CD4-positive, alpha-beta memory T cell (primary cell): ENCODE measurements at regions not wholly inside any gene's neighbourhood (a gene's known extent, or its start where the extent isn't known, plus 50 kb on each side); places are given as distances from the start of the nearest gene placed in this dataset.

ENCODE experiments used
- CTCF ChIA-PET: fragments of 350-600 bp; sonication (Branson Sonifier 250); formaldehyde crosslinking; loops from one replicate; lab custom pipeline; 2021; ENCODE audit warnings: inconsistent platforms; ENCODE audit not compliant: partially characterized antibody; lab: Charles Lee
- POLR2A ChIA-PET: fragments of 350-600 bp; sonication (Branson Sonifier 250); formaldehyde crosslinking; loops from one replicate; lab custom pipeline; 2021; ENCODE audit not compliant: partially characterized antibody; lab: Charles Lee
- DNase-seq, 5 donors: peaks; one replicate each; pipeline versions ENCODE4 v3.0.0 to v3.0.0-alpha.2; 2020 to 2022; ENCODE audit warnings: mixed read lengths in 1 of 5
- H3K27ac ChIP-seq: one replicate; pipeline ENCODE4 v1.7.0; 2013; ENCODE audit warnings: low read depth, low read length
- H3K27me3 ChIP-seq: 2 replicates; pipeline ENCODE4 v1.7.0; 2013; ENCODE audit warnings: mild to moderate bottlenecking, low read length, moderate library complexity; ENCODE audit not compliant: insufficient read depth
- H3K36me3 ChIP-seq: 2 replicates; pipeline ENCODE4 v1.7.0; 2013; ENCODE audit warnings: mild to moderate bottlenecking, low read length, moderate library complexity; ENCODE audit not compliant: insufficient read depth
- H3K4me1 ChIP-seq: 2 replicates; pipeline ENCODE4 v1.7.0; 2013; ENCODE audit warnings: mild to moderate bottlenecking, low read length, moderate library complexity; ENCODE audit not compliant: insufficient read depth
- H3K4me3 ChIP-seq, 2 donors: one replicate each; pipeline ENCODE4 v1.7.0; 2013; ENCODE audit warnings: low read length in 2 of 2, mild to moderate bottlenecking in 1 of 2
- H3K9me3 ChIP-seq, 2 donors: one replicate each; pipeline ENCODE4 v1.7.0; 2013; ENCODE audit warnings: low read length in 2 of 2, control low read depth in 1 of 2; ENCODE audit not compliant: control insufficient read depth in 1 of 2
- H3K27ac Mint-ChIP-seq, 7 donors: one replicate each; pipeline ENCODE4 v1.8.0; 2020 to 2021; ENCODE audit warnings: mixed read lengths in 7 of 7, mild to moderate bottlenecking in 6 of 7, inconsistent platforms in 3 of 7, moderate library complexity in 3 of 7
- H3K27me3 Mint-ChIP-seq, 2 donors: one replicate each; pipeline ENCODE4 v1.8.0; 2020 to 2021; ENCODE audit warnings: mixed read lengths in 2 of 2
- H3K36me3 Mint-ChIP-seq, 2 donors: one replicate each; pipeline ENCODE4 v1.8.0; 2020 to 2021; ENCODE audit warnings: mixed read lengths in 2 of 2, inconsistent platforms in 1 of 2, mild to moderate bottlenecking in 1 of 2
- H3K4me1 Mint-ChIP-seq, 4 donors: one replicate each; pipeline ENCODE4 v1.8.0; 2020 to 2021; ENCODE audit warnings: mixed read lengths in 4 of 4, mild to moderate bottlenecking in 1 of 4
- H3K4me3 Mint-ChIP-seq, 8 donors: one replicate each; pipeline ENCODE4 v1.8.0; 2020 to 2021; ENCODE audit warnings: mixed read lengths in 8 of 8, mild to moderate bottlenecking in 7 of 8, moderate library complexity in 6 of 8, inconsistent platforms in 3 of 8
- H3K9me3 Mint-ChIP-seq, 8 donors: one replicate each; pipeline ENCODE4 v1.8.0; 2020 to 2021; ENCODE audit warnings: mixed read lengths in 8 of 8, mild to moderate bottlenecking in 5 of 8, inconsistent platforms in 3 of 8, moderate library complexity in 1 of 8
- intact Hi-C: fragments of 100-400 bp; cut with micrococcal nuclease; formaldehyde crosslinking; loops from one replicate; pipeline ENCODE4 v1.15.1; 2023

DNA sequence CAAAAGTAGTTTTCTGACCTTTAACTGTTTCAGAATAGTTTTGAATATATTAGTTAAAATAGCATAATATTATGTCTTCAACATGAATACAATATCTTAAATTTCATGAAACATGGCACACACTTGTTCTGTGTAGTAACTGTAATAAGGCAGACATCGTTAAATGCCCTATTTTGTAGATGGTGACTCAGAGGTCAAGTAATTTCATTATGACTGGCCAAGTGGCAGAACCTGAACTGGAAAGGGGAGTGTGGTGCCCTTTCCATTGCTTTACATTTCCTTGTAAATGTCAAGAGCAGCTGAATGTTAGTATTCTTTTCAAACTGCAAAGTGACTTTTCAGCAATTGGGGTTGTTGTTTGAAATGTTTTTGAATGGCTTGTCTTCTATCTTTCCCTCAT, 201.2 kb upstream of the CDKN2B start:
- H3K36me3 ChIP-seq, result no peaks in the 10 kb centered on the region
- peaks cover 15% of the 10 kb centered on the region for H3K4me1 ChIP-seq
- intact Hi-C loops, result no loop called here
- Mint-ChIP-seq H3K36me3 (no peaks in the 10 kb centered on the region), H3K27me3 (no peaks in the 10 kb centered on the region), H3K4me3 (peak overlapping the region in 1 of 8 donors; percentile 51), H3K4me1 (peaks cover 10 to 18% (median 13%) of the 10 kb centered on the region in 4 donors), H3K27ac (no peak overlapping the region), H3K9me3 (peaks cover 0 to 3% (median 0%) of the 10 kb centered on the region in 8 donors)
- CTCF ChIA-PET, result no interaction called here
- DNase-seq, result no peak
- no peak overlapping the region for H3K27ac ChIP-seq
- no peaks in the 10 kb centered on the region for H3K9me3 ChIP-seq
- POLR2A ChIA-PET, result no interaction called here
- H3K27me3 ChIP-seq, result no peaks in the 10 kb centered on the region
- H3K4me3 ChIP-seq, result no peak overlapping the region

DNA sequence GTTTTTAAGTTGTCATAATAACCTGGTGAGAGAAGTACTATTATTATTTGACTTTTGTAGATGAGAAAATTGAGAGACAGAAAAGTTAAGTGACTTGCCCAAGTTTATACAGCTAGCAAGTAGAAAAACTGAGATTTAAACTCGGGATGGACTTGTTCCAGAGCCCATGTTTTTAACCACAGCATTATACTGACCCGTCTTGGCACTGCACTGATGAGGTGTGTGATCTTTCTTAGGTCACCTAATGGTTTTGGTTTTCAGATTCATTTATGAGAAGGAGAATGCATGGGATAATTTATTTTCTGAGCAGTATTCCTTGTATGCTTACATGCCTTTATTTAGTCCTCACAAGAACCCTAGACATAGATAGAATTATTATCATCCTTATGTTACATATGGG, 201.8 kb upstream of the CDKN2B start:
- Histone ChIP-seq H3K27ac (no peak overlapping the region), H3K27me3 (no peaks in the 10 kb centered on the region), H3K4me3 (no peak overlapping the region), H3K9me3 (no peaks in the 10 kb centered on the region), H3K36me3 (no peaks in the 10 kb centered on the region), H3K4me1 (peaks cover 15% of the 10 kb centered on the region)
- Mint-ChIP-seq H3K27ac (no peak overlapping the region), H3K4me3 (no peak overlapping the region), H3K27me3 (no peaks in the 10 kb centered on the region), H3K9me3 (peaks cover 0 to 3% (median 0%) of the 10 kb centered on the region in 8 donors), H3K36me3 (no peaks in the 10 kb centered on the region), H3K4me1 (peaks cover 10 to 18% (median 13%) of the 10 kb centered on the region in 4 donors)
- intact Hi-C loops, result no loop called here
- DNase-seq, result no peak
- POLR2A ChIA-PET, result no interaction called here
- CTCF ChIA-PET, result no interaction called here

DNA sequence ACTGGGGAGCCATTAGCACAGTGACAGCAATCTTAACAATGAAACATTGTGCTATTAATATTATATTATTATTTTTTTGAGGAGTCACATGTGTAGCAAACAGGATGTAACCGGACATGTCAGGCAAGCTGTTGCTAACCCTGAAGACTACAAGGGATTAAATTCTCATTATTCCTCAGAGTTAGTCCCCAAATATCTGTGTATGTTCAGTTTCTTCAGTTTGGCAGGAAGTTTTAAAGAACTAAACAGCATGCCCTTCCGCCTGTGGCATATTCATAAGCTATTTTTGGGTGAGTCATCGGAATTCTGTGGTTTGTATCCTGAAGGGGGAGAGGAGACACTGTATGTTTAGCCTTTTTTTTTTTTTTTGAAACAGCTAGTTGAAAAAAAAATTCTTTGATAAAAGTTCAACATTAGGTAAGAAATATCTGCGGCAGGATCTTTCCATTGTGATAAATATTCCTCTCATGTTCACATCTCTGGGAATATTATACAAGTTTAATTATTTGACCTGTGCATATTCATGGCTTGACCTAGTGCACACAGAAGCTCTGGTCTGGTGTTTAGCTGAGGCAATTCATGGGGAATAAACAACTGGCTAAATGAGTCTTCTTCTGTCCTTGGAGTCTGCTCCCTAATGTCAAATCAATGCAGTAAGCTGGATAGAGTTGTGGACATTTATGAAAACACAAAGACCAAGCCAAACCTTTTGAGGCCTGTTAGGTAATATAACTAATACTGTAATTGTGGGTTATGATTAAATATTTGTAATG, 202.7 kb upstream of the CDKN2B start:
- Histone ChIP-seq H3K27ac (no peak overlapping the region), H3K27me3 (no peaks in the 10 kb centered on the region), H3K9me3 (no peaks in the 10 kb centered on the region), H3K36me3 (no peaks in the 10 kb centered on the region), H3K4me3 (no peak overlapping the region), H3K4me1 (peaks cover 15% of the 10 kb centered on the region)
- Mint-ChIP-seq H3K4me1 (peaks cover 10 to 18% (median 13%) of the 10 kb centered on the region in 4 donors), H3K36me3 (no peaks in the 10 kb centered on the region), H3K9me3 (peaks cover 0 to 3% (median 0%) of the 10 kb centered on the region in 8 donors), H3K4me3 (no peak overlapping the region), H3K27me3 (no peaks in the 10 kb centered on the region), H3K27ac (no peak overlapping the region)
- DNase-seq, result no peak
- intact Hi-C loops, result no loop called here
- CTCF ChIA-PET, result interaction anchor here (1.6 kb wide), 1 partner anchor 398 kb away, joined by 4 read pairs; no protein-coding TSS in a partner anchor
- POLR2A ChIA-PET, result no interaction called here

DNA sequence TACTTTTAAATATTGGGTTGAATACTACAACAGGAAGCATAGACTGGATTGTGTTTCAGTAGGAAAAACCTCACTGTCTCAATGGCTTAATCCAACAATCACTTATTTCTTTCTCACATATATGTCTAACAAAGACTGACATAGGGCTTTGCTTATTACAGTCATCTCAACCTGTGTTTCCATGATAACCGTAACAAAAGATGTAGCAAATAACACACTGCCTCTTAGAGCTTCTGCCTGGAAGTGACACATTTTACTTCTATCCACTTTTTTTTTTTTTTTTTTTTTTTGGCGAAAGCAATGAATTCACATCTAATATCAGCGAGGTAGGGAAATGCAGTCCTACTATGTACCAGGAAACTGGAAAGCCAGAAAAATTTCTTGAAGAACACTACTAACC, 204.9 kb upstream of the CDKN2B start:
- ChIA-PET CTCF (no interaction called here), POLR2A (no interaction called here)
- H3K27ac Mint-ChIP-seq, result no peak overlapping the region
- no peaks in the 10 kb centered on the region for H3K36me3 ChIP-seq
- H3K27ac ChIP-seq, result no peak overlapping the region
- H3K4me3 ChIP-seq, result no peak overlapping the region
- intact Hi-C loops, result no loop called here
- H3K27me3 Mint-ChIP-seq, result no peaks in the 10 kb centered on the region
- DNase-seq, result no peak
- H3K4me3 Mint-ChIP-seq, result no peak overlapping the region
- peaks cover 3 to 10% (median 6%) of the 10 kb centered on the region in 4 donors for H3K4me1 Mint-ChIP-seq
- H3K9me3 Mint-ChIP-seq, result peaks cover 0 to 3% (median 0%) of the 10 kb centered on the region in 8 donors
- H3K9me3 ChIP-seq, result no peaks in the 10 kb centered on the region
- H3K4me1 ChIP-seq, result peaks cover 7% of the 10 kb centered on the region
- H3K27me3 ChIP-seq, result no peaks in the 10 kb centered on the region
- H3K36me3 Mint-ChIP-seq, result no peaks in the 10 kb centered on the region

DNA sequence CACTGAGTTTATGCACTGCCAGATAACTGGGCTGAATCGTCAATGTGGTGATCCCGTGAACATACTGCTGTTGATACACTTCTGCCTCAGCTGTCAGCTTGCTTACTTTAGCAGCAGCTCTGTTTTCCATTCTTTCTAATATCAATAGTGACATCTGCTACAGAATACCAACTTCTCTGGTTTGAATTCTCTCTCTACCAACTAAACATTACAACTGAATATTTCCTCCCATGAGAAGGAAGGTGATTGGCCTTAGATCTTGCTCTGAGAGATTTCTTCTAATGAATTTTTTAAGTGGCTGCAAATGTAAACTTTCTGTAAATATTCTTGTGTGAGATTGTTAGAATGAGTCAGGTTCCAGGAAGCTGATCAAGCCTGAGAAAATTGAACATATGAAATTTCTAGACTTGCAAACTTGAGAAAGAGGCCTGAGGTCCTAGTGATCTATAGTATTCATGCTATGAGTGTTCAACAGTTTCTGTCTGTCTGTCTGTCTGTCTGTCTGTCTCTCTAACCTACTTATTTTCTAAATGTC, 205.5 kb upstream of the CDKN2B start:
- Mint-ChIP-seq H3K27me3 (no peaks in the 10 kb centered on the region), H3K36me3 (no peaks in the 10 kb centered on the region), H3K4me3 (no peak overlapping the region), H3K9me3 (peaks cover 0 to 3% (median 0%) of the 10 kb centered on the region in 8 donors), H3K4me1 (peaks cover 0 to 5% (median 2%) of the 10 kb centered on the region in 4 donors), H3K27ac (peak overlapping the region in 1 of 7 donors; percentile 5)
- peaks cover 1% of the 10 kb centered on the region for H3K4me1 ChIP-seq
- intact Hi-C loops, result no loop called here
- no peaks in the 10 kb centered on the region for H3K9me3 ChIP-seq
- no peak overlapping the region for H3K4me3 ChIP-seq
- no peaks in the 10 kb centered on the region for H3K36me3 ChIP-seq
- no peak for DNase-seq
- no peak overlapping the region for H3K27ac ChIP-seq
- CTCF ChIA-PET, result no interaction called here
- POLR2A ChIA-PET, result no interaction called here
- H3K27me3 ChIP-seq, result no peaks in the 10 kb centered on the region

DNA sequence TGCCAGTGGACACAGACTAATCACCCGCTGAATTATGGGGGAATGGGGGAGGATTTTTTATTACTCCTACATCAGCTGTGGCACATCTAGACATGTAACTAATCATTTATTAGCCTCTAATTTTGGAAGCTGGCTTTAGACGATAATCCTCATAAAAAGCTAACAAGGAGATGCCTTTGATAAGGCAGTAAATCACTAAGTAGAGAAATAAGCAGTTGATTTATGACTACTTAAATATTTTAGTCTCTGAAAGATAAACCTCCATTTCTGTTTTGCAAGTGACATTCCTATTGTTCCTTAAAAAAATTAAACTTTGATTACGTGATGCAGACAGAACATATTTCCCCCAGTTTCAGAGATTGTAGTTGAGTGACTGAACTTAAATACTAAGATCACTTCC, 206.4 kb upstream of the CDKN2B start:
- ChIA-PET POLR2A (no interaction called here), CTCF (no interaction called here)
- Histone ChIP-seq H3K27ac (no peak overlapping the region), H3K4me1 (no peaks in the 10 kb centered on the region), H3K27me3 (no peaks in the 10 kb centered on the region), H3K36me3 (no peaks in the 10 kb centered on the region), H3K4me3 (no peak overlapping the region), H3K9me3 (no peaks in the 10 kb centered on the region)
- Mint-ChIP-seq H3K4me3 (no peak overlapping the region), H3K4me1 (peaks cover 0 to 5% (median 2%) of the 10 kb centered on the region in 4 donors), H3K27me3 (no peaks in the 10 kb centered on the region), H3K9me3 (peaks cover 0 to 3% (median 0%) of the 10 kb centered on the region in 8 donors), H3K27ac (no peak overlapping the region), H3K36me3 (no peaks in the 10 kb centered on the region)
- DNase-seq, result no peak
- intact Hi-C loops, result no loop called here

DNA sequence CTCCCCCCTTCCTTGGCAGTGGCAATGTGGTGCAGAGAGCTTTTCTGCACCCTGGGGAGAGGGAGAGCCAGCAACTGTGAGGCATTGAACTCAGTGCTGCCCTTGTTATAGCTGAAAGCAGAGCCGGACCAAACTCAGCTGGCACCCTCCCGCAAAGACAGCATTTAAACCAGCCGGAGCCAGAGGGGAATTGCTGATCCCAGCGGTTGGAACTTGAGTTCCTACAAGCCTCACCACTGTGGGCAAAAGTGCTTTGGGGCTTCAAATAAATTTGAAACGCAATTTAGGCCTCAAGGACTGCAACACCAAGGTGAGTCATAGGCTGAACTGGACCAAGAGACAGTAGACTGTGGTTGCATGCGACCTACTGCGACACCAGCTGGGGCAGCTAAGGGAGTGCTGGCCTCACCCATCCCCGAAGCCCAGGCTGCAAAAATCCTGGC, 207.6 kb upstream of the CDKN2B start:
- H3K4me3 ChIP-seq, result no peak overlapping the region
- intact Hi-C loops, result no loop called here
- H3K27me3 ChIP-seq, result no peaks in the 10 kb centered on the region
- peaks cover 0 to 2% (median under 1%) of the 10 kb centered on the region in 4 donors for H3K4me1 Mint-ChIP-seq
- no peaks in the 10 kb centered on the region for H3K4me1 ChIP-seq
- H3K27me3 Mint-ChIP-seq, result no peaks in the 10 kb centered on the region
- CTCF ChIA-PET, result no interaction called here
- no peaks in the 10 kb centered on the region for H3K36me3 ChIP-seq
- no peaks in the 10 kb centered on the region for H3K9me3 ChIP-seq
- H3K27ac Mint-ChIP-seq, result no peak overlapping the region
- POLR2A ChIA-PET, result no interaction called here
- no peak overlapping the region for H3K4me3 Mint-ChIP-seq
- no peak for DNase-seq
- H3K9me3 Mint-ChIP-seq, result peaks cover 0 to 3% (median 0%) of the 10 kb centered on the region in 8 donors
- no peaks in the 10 kb centered on the region for H3K36me3 Mint-ChIP-seq
- no peak overlapping the region for H3K27ac ChIP-seq
